CD4-positive, alpha-beta T cell treated with Interleukin-17A for 4 hours (primary cell): ENCODE measurements at regions not wholly inside any gene's neighbourhood (a gene's known extent, or its start where the extent isn't known, plus 50 kb on each side); places are given as distances from the start of the nearest gene placed in this dataset.
"Not testable (repeated sequence)": the region's sequence is repeated elsewhere in the genome, so short reads cannot be mapped to it uniquely, and the experiment has no call there.

ENCODE experiments used
- DNase-seq: peaks from one replicate; pipeline ENCODE4 v3.0.0-alpha.2; 2020; ENCODE audit warnings: mixed read lengths

GRCh38 chr11:22078063-22078462 is 114.8 kb upstream of the ANO5 start:
- DNase-seq: no peak

DNA sequence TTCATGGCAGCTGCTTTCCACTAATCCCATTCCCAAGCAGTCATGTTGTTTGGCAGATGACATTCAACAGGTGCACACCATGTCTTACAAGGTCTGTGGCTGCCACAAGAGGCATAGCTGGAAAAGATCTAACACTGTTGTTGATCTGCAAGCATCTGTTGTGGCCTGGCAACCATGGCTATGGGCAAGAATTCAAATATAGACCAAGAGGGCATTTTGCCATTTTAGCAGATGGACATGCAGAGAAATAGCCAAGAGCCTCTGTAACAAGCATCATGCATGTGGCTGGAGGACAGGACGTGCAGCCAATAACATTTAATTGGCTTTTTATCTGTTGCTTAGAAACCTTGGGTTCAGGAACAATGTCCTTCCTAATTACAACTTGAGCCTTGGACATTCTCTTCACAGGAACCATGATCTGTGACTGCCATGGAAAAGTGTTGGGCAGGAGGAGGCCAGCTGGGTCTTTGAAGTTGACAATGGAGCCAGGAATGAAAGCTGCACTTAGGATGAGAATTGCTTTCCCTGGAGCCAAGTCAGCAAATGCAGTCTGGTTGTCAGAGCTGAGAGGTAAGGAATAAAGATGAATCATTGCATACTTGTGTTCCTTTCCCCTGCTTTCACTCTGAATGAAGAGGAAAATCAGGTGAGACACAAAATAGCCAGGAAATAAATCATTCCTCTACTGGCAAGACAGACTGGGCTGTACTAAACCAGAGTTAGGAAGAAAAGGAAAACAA is 113.6 kb upstream of the ANO5 start:
- DNase-seq: no peak

GRCh38 chr11:22082178-22082577 is 110.7 kb upstream of the ANO5 start:
- DNase-seq: no peak

DNA sequence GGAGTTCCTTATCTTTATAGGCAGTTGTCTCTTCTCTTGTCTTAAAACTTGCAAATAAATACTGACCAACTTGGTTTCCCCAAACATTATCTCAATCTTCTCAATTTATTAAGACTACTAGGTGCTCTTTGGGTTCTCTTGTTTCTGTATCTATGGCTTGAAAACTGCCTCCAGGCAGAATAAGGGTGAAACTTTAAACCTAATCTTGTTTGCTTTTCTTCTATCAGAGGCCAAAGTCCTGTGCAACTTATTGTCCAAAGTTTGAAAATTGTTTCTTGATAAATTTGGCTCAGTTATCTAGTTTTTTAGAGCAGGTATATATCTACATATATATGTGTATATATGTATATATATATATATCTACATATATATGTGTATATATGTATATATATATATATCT is 110.1 kb upstream of the ANO5 start:
- no peak for DNase-seq

DNA sequence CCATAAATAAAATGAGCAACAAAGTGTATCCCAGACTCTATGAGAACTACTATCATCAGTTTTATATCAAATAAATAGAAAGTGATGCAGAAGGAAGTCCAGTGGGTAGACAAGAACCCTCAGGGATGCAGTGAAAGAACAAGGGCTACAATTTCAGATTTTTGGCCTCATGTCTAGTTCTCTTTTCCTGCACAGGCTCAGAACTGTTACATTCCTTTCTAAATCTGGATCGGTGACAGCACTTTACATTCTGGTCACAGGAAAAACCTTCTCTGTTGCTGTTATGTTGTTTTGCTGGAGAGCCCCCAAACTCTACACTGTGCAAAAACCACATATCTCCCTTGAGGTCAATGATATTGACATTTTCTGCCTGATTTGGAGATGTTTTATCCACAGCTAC is 108.8 kb upstream of the ANO5 start:
- DNase-seq: no peak

GRCh38 chr11:22084564-22084963 is 108.3 kb upstream of the ANO5 start:
- no peak for DNase-seq

DNA sequence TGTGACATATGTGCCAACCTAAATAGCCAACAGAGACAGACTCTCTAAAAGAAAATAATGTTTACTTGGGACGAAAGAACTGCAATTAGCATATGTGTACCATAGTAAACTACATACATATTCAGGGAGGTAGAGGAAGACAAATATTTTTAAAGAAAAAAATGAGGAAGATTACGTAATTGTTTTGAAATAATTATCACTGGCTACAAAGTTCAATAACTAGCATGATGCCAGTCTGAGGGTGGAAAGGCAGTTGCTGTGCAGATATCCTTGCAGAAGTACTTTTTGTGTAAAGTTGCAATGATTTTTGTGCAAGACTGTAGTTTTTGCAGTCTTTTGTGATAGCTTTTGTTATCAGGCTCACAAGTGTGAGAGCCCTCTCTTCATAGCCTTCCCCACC is 103.3 kb upstream of the ANO5 start:
- no peak for DNase-seq

- no peak for DNase-seq
Observed at GRCh38 chr11:22106566-22106965, 86.3 kb upstream of the ANO5 start.

DNA sequence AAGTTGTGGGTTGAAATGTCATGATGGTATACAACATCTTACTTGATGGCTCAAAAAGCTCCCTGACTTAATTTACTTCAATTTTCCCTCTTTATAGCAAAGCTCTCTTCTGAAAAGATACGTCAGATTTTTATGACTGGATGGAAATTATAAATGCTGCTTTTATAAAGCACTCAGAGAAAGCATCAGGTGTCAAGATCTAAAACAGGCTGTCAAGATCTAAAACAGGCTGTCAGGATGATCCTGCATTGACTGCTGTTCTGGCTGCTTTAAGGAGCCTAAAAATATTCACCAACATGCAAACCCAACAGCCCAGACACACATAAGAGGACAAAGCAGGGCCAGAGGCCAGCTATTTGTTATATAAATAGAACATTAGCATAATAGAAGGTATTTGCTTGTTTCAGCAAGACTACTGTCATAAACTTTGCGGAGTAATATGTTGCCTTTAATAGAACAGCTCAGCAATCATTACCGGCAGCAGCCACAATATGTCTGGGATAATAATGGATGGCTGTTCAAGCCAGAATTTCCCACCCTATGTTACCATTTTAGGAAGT is 77.3 kb upstream of the ANO5 start:
- DNase-seq: no peak

GRCh38 chr11:22127981-22128380 is 64.9 kb upstream of the ANO5 start:
- not testable (repeated sequence) for DNase-seq

GRCh38 chr11:22130462-22131053 is 62.3 kb upstream of the ANO5 start:
- no peak for DNase-seq

DNA sequence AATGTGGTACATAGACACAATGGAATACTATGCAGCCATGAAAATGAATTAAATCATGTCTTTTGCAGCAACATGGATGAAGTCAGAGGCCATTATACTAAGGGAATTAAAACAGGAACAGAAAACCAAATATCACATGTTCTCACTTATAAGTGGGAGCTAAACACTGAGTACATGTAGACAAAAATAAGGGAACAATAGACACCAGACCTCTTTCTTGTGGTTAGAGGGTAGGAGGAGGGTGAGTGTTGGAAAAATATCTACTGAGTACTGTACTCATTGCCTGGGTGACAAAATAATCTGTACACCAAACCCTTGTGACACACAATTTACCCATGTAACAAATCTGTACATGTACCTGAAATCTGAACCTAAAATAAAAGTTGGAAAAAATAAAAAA is 59.1 kb upstream of the ANO5 start:
- DNase-seq: no peak

DNA sequence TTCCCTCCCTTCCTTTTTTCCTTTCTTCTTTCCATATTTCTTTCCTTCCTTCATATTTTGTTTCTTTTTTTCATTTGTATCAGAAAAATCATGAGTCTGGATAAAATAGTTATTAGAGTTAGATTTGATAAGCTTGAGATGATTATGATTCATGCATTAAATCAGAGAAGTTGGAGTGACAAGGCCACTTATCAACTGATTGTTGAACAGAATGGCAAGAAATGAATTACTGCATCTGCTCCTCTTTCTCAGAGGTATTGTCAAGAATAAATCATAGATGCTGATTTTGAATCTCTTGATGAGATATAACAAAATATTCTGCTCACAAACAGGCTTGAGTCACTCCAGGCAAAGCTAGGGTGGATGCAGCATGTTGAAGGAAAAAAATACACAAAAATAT is 54.6 kb upstream of the ANO5 start:
- DNase-seq: no peak
